DMS53 (cell line): ENCODE measurements at regions not wholly inside any gene's neighbourhood (a gene's known extent, or its start where the extent isn't known, plus 50 kb on each side); places are given as distances from the start of the nearest gene placed in this dataset.

Source experiments
- DNase-seq: peaks from one replicate; lab custom pipeline; 2025; lab: John Stamatoyannopoulos, UW

DNA sequence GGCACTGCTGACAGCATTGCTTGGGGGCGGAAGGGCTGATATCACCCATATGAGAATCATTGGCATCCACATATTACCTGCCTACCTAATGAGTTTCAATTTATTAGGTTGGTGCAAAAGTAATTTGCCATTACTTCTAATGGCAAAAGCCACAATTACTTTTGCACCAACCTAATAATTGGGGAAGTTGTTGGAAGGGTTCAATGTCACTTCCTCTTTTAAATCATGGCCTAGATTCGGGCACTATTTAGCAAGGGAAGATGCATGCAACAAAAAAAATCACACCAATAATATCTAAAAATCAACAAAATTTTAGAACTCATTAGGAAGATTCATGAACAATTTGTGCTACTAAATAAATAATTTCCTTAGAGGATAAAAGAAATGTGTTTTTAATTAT lies 56.0 kb upstream of the AGTR1 start:
- no peak for DNase-seq

DNA sequence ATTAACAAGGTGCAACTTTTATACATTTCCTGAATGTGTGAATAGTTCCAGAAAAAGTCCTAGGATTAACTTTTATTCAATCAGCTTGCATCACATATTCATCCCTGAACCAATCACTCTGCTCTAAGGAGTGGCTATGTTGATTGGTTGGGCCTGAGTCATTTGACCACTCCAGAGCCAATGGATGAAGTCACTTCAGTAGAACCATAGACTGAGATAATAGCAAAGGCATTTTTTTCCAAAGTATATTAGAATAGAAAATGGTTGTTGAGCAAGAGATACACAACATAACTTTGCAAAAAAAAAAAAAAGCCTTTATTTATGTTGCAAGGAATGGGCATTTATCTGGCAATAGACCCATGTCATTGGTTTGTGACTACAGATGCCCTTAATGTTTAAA lies 55.5 kb upstream of the AGTR1 start:
- DNase-seq, result no peak

DNA sequence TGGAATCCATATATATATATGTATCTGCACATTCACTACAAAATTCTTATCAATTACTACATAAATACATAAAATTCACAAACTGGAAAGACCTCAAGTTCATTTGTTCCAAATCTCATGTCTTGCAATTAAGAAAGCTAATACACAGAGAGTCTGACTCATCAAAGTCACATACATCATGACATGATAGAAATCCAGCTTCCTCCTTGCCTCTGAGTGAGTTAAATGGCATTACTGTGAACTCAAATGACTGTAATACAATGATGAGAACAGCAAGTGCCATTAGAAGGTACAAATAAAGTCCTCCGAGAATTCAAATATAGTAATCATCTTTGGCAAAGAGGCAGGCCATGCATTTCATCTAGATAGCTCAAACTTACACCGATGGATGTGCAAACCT lies 55.1 kb upstream of the AGTR1 start:
- DNase-seq, result peak; percentile 36

DNA sequence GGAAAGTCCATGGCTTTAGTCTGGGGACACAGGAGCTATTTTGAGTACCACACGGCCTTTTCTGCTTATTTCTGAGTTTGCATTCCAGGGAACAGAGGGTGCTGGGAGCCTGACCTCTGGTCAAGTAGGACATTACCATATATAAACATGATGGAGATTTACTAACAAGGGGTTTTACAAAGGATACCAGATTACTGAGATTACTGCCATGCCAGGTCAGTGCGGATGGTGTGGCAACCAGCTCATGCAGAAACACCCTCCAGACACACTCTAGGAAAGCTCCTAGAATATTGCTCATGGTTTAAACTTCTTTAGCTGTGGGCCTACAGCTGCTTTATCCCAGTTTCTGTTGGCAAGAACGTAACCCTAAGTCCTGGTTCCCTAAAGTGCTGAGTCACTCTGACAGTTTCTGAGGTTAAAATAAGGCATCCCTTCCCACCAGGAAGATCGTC lies 54.3 kb upstream of the AGTR1 start:
- no peak for DNase-seq

DNA sequence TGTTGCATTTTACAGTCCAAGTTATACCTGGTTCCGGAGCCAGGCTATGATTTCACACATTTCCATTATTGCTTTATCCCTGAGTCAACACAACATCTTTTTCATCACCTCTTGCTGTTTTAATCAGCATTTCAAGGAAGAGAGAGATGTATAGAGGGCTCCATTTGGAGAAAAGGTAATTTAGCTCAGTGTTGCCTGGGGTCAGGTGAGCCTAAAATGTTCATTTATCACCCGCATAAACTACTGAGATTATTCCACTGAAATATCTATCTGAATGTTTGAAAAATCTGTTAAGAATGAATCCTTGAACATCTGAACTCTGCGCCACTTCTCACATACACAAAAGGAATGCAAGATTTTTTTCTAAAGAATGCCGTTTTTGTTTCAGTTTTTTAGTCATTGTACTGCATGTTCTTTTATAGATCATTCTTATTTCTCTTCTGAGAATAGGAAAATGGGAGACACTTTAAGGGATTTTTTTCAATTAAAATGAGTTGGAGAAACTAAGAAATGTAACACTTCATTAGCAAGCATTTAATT lies 51.5 kb upstream of the AGTR1 start:
- DNase-seq, result no peak
